H9 (cell line): ENCODE measurements at regions not wholly inside any gene's neighbourhood (a gene's known extent, or its start where the extent isn't known, plus 50 kb on each side); places are given as distances from the start of the nearest gene placed in this dataset.

ENCODE experiments used
- DNase-seq: peaks from one replicate; pipeline ENCODE4 v3.0.0-alpha.2; 2017
- H2AFZ ChIP-seq: one replicate; pipeline ENCODE4 v1.6.1; 2013; ENCODE audit warnings: mild to moderate bottlenecking, low read length, control low read depth, moderate library complexity
- H2AK5ac ChIP-seq: 2 replicates; pipeline ENCODE4 v1.6.1; 2013; ENCODE audit warnings: low read length, control low read depth, mixed read lengths; ENCODE audit not compliant: insufficient read length
- H2BK120ac ChIP-seq: one replicate; pipeline ENCODE4 v1.6.1; 2013; ENCODE audit warnings: low read depth, mild to moderate bottlenecking, low read length, control low read depth, inconsistent platforms; ENCODE audit not compliant: poor library complexity, severe bottlenecking
- H2BK12ac ChIP-seq: 2 replicates; pipeline ENCODE4 v1.6.1; 2013; ENCODE audit warnings: low read length, control low read depth, mixed read lengths, low read depth; ENCODE audit not compliant: insufficient read length
- H2BK15ac ChIP-seq: 2 replicates; pipeline ENCODE4 v1.6.1; 2013; ENCODE audit warnings: low read depth, low read length, control low read depth
- H2BK20ac ChIP-seq: one replicate; pipeline ENCODE4 v1.6.1; 2013; ENCODE audit warnings: low read depth, mild to moderate bottlenecking, low read length, control low read depth, inconsistent platforms; ENCODE audit not compliant: poor library complexity, severe bottlenecking
- H2BK5ac ChIP-seq: 2 replicates; pipeline ENCODE4 v1.6.1; 2013; ENCODE audit warnings: low read length, control low read depth, mixed read lengths; ENCODE audit not compliant: insufficient read length
- H3K14ac ChIP-seq: 2 replicates; pipeline ENCODE4 v1.6.1; 2013; ENCODE audit warnings: low read length, control low read depth; ENCODE audit not compliant: insufficient read depth
- H3K18ac ChIP-seq: 2 replicates; pipeline ENCODE4 v1.6.1; 2013; ENCODE audit warnings: low read depth, mild to moderate bottlenecking, mixed read lengths, low read length, control low read depth; ENCODE audit not compliant: insufficient read length
- H3K23ac ChIP-seq: 2 replicates; pipeline ENCODE4 v1.6.1; 2013; ENCODE audit warnings: low read length, control low read depth, mixed read lengths, low read depth; ENCODE audit not compliant: insufficient read length
- H3K23me2 ChIP-seq: 2 replicates; pipeline ENCODE4 v1.6.1; 2013; ENCODE audit warnings: low read depth, mild to moderate bottlenecking, mixed read lengths, low read length, control low read depth; ENCODE audit not compliant: insufficient read length, poor library complexity, severe bottlenecking
- H3K27ac ChIP-seq: 2 replicates; pipeline ENCODE4 v1.5.1; 2013; ENCODE audit warnings: low read length, control low read depth, mixed read lengths, low read depth; ENCODE audit not compliant: insufficient read length
- H3K27me3 ChIP-seq: 2 replicates; pipeline ENCODE4 v1.6.1; 2013; ENCODE audit warnings: low read length, control low read depth, inconsistent platforms; ENCODE audit not compliant: insufficient read depth
- H3K4ac ChIP-seq: 2 replicates; pipeline ENCODE4 v1.6.1; 2013; ENCODE audit warnings: low read depth, mild to moderate bottlenecking, control low read depth, inconsistent platforms, low read length, moderate library complexity
- H3K4me1 ChIP-seq: 2 replicates; pipeline ENCODE4 v1.6.1; 2013; ENCODE audit warnings: low read length, control low read depth, inconsistent platforms; ENCODE audit not compliant: insufficient read depth
- H3K4me2 ChIP-seq: 2 replicates; pipeline ENCODE4 v1.6.1; 2013; ENCODE audit warnings: low read length, control low read depth, mixed read lengths; ENCODE audit not compliant: insufficient read length, insufficient read depth
- H3K56ac ChIP-seq: 2 replicates; pipeline ENCODE4 v1.6.1; 2013; ENCODE audit warnings: low read depth, mild to moderate bottlenecking, mixed read lengths, low read length, control low read depth; ENCODE audit not compliant: insufficient read length
- H3K79me1 ChIP-seq: 2 replicates; pipeline ENCODE4 v1.6.1; 2013; ENCODE audit warnings: low read depth, mild to moderate bottlenecking, moderate library complexity, low read length, control low read depth, inconsistent platforms; ENCODE audit not compliant: insufficient read depth, poor library complexity, severe bottlenecking
- H3K79me2 ChIP-seq: 2 replicates; pipeline ENCODE4 v1.6.1; 2013; ENCODE audit warnings: low read length, control low read depth, inconsistent platforms; ENCODE audit not compliant: insufficient read depth
- H3K9ac ChIP-seq: 2 replicates; pipeline ENCODE4 v1.6.1; 2013; ENCODE audit warnings: low read length, control low read depth, mixed read lengths; ENCODE audit not compliant: insufficient read length; ENCODE audit errors: extremely low read depth
- H3K9me3 ChIP-seq: one replicate; pipeline ENCODE4 v1.6.1; 2013; ENCODE audit warnings: low read depth, low read length, inconsistent platforms; ENCODE audit not compliant: control insufficient read depth
- H3T11ph ChIP-seq: one replicate; pipeline ENCODE4 v1.6.1; 2013; ENCODE audit warnings: mild to moderate bottlenecking, low read length, control low read depth, inconsistent platforms
- H4K20me1 ChIP-seq: one replicate; pipeline ENCODE4 v1.6.1; 2013; ENCODE audit not compliant: control insufficient read depth, insufficient read length, insufficient read depth
- H4K5ac ChIP-seq: 2 replicates; pipeline ENCODE4 v1.6.1; 2013; ENCODE audit warnings: low read depth, mild to moderate bottlenecking, mixed read lengths, low read length, control low read depth; ENCODE audit not compliant: insufficient read length
- H4K8ac ChIP-seq: replicated peaks from 2 replicates; pipeline ENCODE4 v1.6.1; 2013; ENCODE audit warnings: low read length, control low read depth, mixed read lengths, low read depth; ENCODE audit not compliant: insufficient read length
- H4K91ac ChIP-seq: 2 replicates; pipeline ENCODE4 v1.6.1; 2013; ENCODE audit warnings: low read depth, mild to moderate bottlenecking, moderate library complexity, mixed read lengths, low read length, control low read depth; ENCODE audit not compliant: insufficient read length
- H3K27ac Mint-ChIP-seq, 3 experiments: 2 replicates in 2 of 3; 3 replicates in 1 of 3; pipeline ENCODE4 v1.8.0; 2020 to 2021; ENCODE audit warnings: mixed read lengths in 3 of 3, mild to moderate bottlenecking in 1 of 3, moderate library complexity in 1 of 3
- H3K27me3 Mint-ChIP-seq: 2 replicates; pipeline ENCODE4 v1.8.0; 2021; ENCODE audit warnings: low read depth, mild to moderate bottlenecking, moderate library complexity, mixed read lengths
- H3K36me3 Mint-ChIP-seq, 3 experiments: 2 replicates in 2 of 3; 3 replicates in 1 of 3; pipeline ENCODE4 v1.8.0; 2020 to 2021; ENCODE audit warnings: low read depth in 3 of 3, mixed read lengths in 3 of 3; ENCODE audit not compliant: insufficient read depth in 1 of 3
- H3K4me1 Mint-ChIP-seq, 2 experiments: 2 replicates each; pipeline ENCODE4 v1.8.0; 2020; ENCODE audit warnings: mixed read lengths in 2 of 2
- H3K4me3 Mint-ChIP-seq, 2 experiments: 2 replicates in 1 of 2; 3 replicates in 1 of 2; pipeline ENCODE4 v1.8.0; 2020 to 2021; ENCODE audit warnings: mild to moderate bottlenecking in 2 of 2, mixed read lengths in 2 of 2, moderate library complexity in 1 of 2
- H3K9me3 Mint-ChIP-seq, 2 experiments: 2 replicates in 1 of 2; 3 replicates in 1 of 2; pipeline ENCODE4 v1.8.0; 2020; ENCODE audit warnings: mild to moderate bottlenecking in 2 of 2, mixed read lengths in 2 of 2, moderate library complexity in 1 of 2
- TF ChIP-seq, protein P1 (sequence below): fragments of 200-600 bp; sonication (generic); conservative IDR thresholded peaks from 3 replicates; pipeline ENCODE4 v1.8.0; 2021; ENCODE audit warnings: antibody characterized with exemption, mild to moderate bottlenecking

- Histone ChIP-seq H3K27me3 (no peaks in the 10 kb centered on the region), H3K4me2 (no peak overlapping the region), H2AFZ (no peak overlapping the region), H2BK120ac (no peak overlapping the region), H2AK5ac (no peak overlapping the region), H3K27ac (no peak overlapping the region), H2BK15ac (no peak overlapping the region), H2BK20ac (no peak overlapping the region), H4K91ac (no peak overlapping the region), H3K4ac (no peak overlapping the region), H3K4me1 (no peaks in the 10 kb centered on the region; the same call in 1 of the 2 replicates), H3K14ac (no peak overlapping the region), H4K5ac (no peak overlapping the region), H3T11ph (no peak overlapping the region), H2BK5ac (no peak overlapping the region), H3K23ac (no peak overlapping the region), H3K79me2 (no peaks in the 10 kb centered on the region), H2BK12ac (no peak overlapping the region), H4K20me1 (no peaks in the 10 kb centered on the region), H3K9me3 (no peaks in the 10 kb centered on the region), H3K56ac (no peak overlapping the region), H3K18ac (no peak overlapping the region), H3K79me1 (no peaks in the 10 kb centered on the region), H3K23me2 (no peaks in the 10 kb centered on the region), H4K8ac (no peak overlapping the region), H3K9ac (no peak overlapping the region)
- Mint-ChIP-seq H3K9me3 (peaks cover 60 to 89% of the 10 kb centered on the region in 2 experiments), H3K27me3 (no peaks in the 10 kb centered on the region; the same call in 1 of the 2 replicates), H3K4me3 (no peak overlapping the region), H3K36me3 (peaks cover 0 to 6% (median 0%) of the 10 kb centered on the region in 3 experiments; a peak in 4 of 7 replicates), H3K27ac (no peak overlapping the region), H3K4me1 (peaks cover 8 to 9% of the 10 kb centered on the region in 2 experiments)
- no peak for DNase-seq
- TF ChIP-seq, protein P1, sequence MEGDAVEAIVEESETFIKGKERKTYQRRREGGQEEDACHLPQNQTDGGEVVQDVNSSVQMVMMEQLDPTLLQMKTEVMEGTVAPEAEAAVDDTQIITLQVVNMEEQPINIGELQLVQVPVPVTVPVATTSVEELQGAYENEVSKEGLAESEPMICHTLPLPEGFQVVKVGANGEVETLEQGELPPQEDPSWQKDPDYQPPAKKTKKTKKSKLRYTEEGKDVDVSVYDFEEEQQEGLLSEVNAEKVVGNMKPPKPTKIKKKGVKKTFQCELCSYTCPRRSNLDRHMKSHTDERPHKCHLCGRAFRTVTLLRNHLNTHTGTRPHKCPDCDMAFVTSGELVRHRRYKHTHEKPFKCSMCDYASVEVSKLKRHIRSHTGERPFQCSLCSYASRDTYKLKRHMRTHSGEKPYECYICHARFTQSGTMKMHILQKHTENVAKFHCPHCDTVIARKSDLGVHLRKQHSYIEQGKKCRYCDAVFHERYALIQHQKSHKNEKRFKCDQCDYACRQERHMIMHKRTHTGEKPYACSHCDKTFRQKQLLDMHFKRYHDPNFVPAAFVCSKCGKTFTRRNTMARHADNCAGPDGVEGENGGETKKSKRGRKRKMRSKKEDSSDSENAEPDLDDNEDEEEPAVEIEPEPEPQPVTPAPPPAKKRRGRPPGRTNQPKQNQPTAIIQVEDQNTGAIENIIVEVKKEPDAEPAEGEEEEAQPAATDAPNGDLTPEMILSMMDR = no peak
Measured at GRCh38 chr21:24989516-24989915, 617.8 kb downstream of the MRPL39 start.
